PC-3 (cell line): ENCODE measurements at regions not wholly inside any gene's neighbourhood (a gene's known extent, or its start where the extent isn't known, plus 50 kb on each side); places are given as distances from the start of the nearest gene placed in this dataset.

Experiments
- CTCF ChIP-seq: fragments of 300-600 bp; sonication (generic); conservative IDR thresholded peaks from 2 replicates; pipeline ENCODE4 v1.5.1; 2017; ENCODE audit warnings: antibody characterized with exemption, low read depth, mild to moderate bottlenecking, low read length
- EZH2 ChIP-seq: fragments of 300-600 bp; sonication (generic); IDR thresholded peaks from one replicate; pipeline ENCODE4 v1.6.1; 2017; ENCODE audit warnings: antibody characterized with exemption, mild to moderate bottlenecking, low read length; ENCODE audit not compliant: unreplicated experiment

GRCh38 chr7:155883491-155884224, 71.4 kb upstream of the SHH start:
- TF ChIP-seq CTCF (no peak), EZH2 (no peak)
